GM18519 (cell line): ENCODE measurements at regions not wholly inside any gene's neighbourhood (a gene's known extent, or its start where the extent isn't known, plus 50 kb on each side); places are given as distances from the start of the nearest gene placed in this dataset.
"Not testable (repeated sequence)": the region's sequence is repeated elsewhere in the genome, so short reads cannot be mapped to it uniquely, and the experiment has no call there.

Experiments used
- ATAC-seq: cut with Tn5 transposase; IDR thresholded peaks from one replicate; pipeline ENCODE4 v1.9.1; 2021; ENCODE audit warnings: mild to moderate bottlenecking, moderate library complexity; ENCODE audit not compliant: unreplicated experiment, low FRiP score

DNA sequence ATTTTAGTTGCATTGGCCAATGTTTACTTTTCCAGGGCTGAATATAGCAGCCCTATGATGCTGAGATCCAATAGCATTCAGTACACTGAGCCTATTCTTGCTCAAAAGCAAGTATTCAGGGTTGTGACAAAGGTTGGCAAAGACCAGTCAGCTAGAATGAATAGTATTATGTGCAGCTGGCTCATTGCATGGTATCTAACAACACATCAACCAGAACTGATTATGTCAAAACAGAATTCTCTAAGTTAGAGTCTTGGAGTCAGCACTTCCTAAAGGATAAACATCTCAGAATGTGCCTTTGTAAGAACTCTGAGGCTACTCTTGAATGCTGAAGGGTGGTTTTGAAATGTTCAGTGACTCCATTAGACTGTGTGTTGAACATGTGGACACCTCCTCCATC is 774.5 kb upstream of the RGMB start:
- ATAC-seq = no peak

DNA sequence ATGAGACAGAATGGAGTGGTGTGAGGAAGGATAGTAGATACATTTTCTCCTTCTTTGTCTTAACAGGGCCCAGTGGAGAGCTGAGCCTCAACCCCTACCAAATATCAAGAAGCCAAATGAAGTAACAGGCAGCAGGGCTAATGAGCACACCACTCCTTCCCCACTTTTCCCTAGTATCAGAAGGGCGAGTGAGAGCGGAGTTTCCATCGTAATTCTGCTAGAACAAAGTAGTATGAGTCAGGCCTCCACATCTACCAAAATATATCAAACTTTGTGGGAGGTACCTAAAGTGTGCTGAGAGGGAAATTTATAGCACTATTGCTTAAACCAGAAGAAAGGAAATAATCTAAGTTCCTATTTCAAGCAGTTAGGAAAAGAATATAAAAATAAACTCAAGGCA is 769.0 kb upstream of the RGMB start:
- no peak for ATAC-seq

DNA sequence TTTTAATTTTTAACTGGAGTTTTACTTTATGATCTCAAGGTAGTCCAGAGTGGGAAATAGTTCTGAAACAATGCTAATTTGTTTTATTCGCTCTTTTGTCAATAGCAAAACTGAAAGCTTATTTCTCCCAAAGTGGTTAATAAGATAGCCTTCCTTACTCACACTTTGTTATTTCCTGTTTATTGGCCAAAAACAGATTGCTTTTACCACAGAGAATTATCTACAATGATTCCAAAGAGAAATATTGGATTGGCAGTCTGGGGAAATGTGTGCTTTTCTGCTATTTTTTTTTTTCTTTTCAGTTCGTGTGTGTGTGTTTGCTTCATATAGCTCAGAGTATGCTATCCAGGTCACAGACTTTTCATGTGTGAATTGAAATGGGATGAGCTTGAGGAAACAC is 756.7 kb upstream of the RGMB start:
- ATAC-seq = no peak

DNA sequence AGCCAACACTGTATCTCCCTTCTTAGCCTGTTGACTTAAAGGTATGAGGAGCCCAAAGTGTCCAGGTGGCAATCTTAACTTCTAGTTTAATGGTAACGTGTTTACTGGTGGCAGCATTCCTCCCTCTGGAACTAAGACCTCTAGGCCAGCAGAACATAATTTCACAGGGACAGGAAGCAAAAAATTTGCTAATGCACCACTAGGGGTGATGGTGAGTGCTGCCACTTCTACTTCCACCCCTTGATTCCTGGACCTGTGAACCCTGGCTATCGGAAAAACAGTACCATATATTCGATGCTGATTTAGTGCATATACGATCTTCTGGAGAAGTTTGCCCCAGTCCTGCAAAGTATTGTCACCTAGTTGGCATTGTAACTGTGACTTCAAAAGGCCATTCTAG is 743.2 kb upstream of the RGMB start:
- not testable (repeated sequence) for ATAC-seq

DNA sequence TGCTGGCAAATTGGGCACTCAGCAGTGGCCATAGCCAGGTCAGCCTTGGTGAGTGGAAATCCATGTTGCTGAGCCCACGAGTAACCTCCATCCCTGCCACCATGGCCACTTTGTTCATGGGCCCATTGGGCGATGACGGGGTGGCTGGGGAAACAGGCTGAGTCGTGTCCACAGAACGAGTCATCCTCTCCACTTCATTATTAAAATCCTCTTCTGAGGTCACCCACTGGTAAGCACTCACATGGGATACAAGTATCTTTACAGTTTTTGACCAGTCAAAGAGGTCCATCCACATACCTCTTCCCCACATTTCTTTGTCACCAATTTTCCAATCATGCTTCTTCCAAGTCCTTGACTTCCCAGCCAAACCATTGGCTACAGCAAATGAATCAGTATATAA is 742.4 kb upstream of the RGMB start:
- ATAC-seq = not testable (repeated sequence)

DNA sequence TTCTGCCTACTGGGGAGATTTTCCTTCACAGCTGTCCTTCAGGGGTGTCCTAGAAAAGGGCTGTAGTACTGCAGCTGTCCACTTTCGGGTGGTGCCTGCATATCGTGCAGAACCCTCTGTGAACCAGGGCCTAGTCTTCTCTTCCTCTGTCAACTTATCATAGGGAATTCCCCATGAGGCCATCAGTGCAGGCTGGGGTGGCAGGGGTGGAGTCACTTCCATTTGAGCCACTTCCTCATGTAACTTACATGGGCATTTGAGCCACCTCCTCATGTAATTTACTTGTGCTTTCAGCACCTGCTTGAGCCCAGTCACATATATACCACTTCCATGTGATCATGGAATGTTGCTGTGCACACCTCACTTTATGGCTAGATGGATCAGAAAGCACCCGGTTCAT is 742.0 kb upstream of the RGMB start:
- ATAC-seq = no peak

DNA sequence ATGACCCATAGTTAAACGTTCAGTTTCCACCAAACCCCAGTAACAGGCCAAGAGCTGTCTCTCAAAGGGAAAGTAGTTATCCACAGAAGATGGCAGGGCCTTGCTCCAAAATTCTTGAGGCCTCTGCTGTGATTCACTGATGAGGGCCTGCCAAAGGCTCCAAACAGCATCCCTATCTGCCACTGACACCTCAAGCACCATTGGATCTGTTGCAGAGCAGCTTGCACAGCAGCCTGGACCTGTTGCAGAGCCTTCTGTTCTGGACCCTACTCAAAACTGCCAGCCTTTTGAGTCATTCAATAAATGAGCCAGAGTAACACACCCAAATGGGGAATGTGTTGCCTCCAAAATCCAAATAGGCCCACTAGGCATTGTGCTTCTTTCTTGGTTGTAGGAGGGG is 741.5 kb upstream of the RGMB start:
- no peak for ATAC-seq

DNA sequence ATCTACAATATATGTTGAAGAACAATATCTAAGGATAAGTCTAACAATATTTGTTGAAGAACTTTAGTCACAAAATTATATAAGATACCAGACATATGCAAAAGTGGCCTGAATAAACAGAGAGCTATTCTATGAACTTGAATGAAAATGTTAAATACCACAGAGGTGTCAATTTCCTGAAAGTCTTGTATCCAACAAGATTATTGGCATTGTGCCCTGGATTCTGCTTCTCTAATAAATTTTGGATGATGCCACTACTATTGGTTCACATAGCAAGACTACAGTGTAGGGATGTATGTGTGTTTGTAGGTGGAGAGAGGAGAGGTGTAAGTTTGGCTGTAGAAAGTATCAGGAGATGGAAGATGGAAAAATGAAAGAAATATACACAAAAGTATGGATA is 731.8 kb upstream of the RGMB start:
- ATAC-seq = no peak

DNA sequence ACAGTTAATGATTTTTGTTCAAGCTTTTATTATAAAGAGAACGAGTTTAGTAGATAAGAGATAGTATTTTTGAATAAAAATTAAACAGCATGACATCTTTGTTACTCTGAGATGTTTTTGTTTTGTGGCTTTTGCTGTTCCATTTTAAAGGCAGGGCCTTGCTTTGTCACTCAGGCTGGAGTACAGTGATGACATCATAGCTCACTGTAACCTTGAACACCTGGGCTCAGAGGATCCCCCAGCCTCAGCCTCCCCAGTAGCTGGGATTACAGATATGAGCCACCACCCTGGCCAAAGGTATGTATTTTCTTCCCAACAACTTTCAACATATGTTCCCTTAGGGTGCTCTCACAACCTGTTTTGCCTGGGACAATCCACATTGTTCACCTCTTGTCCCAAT is 730.9 kb upstream of the RGMB start:
- no peak for ATAC-seq

DNA sequence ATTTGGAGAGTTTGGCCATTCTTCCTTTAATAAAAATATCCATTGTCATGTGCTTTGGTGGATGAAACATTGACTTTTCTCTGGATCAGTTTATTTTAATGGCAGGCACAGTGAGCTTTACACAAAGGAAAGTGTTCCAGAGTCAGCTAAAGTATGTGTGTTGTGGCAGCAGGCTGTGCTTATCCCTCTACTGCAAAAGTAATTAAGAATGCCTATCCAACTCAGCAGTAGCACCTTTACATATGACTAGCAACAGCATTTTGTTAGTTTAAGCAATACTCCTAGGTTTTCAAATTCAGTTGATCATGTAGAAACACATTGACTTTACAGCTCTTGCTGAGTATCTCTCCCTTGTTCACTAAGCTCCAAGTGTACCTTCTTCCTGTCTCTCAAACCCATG is 730.5 kb upstream of the RGMB start:
- ATAC-seq = no peak

DNA sequence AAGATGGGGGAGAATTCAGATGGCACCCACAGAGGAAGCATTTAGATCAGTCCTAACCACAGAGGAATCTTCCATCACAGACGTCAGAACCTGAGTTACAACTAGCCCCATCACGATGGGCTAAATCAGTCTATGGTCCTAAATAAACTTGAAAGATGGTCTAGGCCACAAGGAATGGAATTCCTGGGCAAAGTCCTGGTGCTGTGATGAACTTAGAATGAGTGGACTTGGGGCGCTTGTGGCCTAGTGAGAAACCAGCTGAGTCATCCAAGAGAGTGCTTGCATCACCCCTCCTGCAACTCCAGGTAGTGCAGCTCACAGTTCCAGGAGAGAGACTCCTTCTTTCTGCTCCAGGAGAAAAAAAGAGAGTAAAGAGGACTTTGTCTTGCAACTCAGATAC is 722.9 kb upstream of the RGMB start:
- ATAC-seq = no peak

DNA sequence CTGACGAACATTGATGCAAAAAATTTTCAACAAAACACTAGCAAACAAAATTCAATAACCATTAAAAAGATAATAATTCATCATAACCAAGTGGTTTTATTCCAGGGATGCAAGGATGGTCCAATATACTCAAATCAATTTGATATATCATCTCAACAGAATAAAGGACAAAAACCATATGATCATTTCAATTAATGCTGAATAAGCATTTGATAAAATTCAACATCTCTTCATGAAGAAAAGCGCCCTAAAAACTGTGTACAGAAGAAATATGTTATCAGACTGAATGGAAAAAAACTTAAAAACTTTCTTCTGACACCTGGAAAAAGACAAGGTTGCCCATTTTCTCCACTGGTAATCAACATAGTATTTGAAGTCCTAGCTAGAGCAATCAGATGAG is 720.3 kb upstream of the RGMB start:
- no peak for ATAC-seq

DNA sequence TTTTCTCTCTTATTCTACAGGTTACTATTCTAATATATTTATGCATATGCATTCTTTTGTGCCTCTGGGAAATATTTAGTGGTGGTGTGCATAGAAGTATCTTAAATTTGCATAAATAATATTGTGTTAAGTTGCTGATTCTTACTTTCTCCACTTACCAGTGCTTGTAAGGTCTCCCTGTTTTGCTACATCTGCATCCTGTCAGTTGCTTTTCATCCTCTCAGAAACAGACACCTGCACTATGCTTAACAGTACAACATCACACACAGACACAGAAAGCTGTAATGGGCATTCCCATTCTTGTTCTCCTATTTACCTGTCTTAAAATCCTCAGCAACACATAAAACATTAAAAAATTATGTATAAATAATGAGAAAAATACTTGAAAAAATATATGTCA is 713.3 kb upstream of the RGMB start:
- ATAC-seq = no peak

DNA sequence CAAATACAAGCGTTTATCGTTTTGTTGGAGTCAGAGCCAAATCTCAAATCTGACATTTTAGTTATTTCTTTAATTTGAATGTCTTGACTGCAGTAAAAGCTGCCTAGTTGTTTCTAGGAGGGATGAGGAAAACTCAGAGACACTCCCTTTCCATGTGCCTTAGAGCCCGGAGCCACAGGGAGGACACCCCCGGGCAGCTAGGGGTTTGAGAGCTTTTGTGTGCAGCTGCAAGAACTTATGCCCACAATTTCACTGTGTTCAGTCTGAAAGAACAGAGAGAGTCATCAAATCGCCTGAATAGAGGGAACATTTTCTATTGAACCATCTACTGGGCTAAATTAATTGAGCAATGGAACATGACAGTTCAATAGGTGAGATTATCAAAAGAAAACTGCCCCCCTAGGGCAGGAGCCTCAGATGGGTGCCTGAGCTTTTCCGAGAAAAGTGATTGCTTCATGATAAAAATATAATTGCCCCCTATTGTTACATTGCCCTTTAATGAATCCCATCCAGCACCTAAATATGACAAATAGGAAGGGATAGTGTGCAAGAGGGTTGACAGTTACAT is 709.3 kb upstream of the RGMB start:
- no peak for ATAC-seq

DNA sequence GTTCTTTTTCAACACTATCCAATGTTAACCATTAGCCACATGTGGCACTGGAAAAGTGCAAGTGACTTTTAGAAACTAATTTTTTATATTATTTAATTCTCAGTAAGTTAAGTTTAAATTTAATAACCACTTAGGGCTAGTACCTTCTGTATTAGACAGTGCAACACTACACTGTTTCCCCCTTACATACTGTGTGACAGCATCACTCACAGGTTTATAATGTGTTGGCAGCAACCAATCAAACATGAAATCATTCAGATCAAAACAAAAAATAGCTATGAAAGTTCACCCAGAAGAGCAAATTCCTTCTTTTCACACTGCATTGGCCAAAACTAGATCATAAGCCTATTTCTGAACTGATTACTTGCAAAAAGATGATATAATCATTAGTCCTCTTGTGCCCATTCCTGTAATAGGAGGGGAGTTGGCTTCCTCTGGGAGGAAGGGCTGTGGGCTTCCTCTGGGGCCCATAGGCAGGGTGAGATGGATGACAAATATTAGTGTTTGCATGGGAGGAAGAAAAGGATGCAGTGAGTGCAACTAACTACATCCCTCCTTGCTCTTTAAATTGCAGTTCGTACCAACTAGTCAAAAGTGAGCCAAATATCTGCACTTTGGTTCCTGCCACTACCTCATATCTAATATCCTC is 708.1 kb upstream of the RGMB start:
- no peak for ATAC-seq

DNA sequence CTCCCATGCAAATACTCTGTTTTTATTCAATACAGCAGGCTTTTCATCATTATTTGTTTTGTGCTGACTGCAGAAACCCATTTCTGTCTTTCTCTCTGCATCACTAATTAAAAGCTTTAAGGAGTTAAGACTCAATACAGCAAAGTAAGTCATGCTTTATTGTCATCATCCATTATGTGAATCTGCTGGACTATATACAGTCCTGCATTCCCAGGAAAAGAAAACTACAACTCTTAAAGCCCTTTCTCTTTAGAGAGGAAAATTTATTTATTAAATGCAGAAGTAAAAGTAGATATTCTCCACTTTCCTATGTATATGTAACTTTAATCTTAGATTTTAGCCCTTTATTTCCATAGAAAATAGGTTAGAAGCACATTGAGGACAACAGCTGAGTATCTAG is 706.6 kb upstream of the RGMB start:
- ATAC-seq = no peak

DNA sequence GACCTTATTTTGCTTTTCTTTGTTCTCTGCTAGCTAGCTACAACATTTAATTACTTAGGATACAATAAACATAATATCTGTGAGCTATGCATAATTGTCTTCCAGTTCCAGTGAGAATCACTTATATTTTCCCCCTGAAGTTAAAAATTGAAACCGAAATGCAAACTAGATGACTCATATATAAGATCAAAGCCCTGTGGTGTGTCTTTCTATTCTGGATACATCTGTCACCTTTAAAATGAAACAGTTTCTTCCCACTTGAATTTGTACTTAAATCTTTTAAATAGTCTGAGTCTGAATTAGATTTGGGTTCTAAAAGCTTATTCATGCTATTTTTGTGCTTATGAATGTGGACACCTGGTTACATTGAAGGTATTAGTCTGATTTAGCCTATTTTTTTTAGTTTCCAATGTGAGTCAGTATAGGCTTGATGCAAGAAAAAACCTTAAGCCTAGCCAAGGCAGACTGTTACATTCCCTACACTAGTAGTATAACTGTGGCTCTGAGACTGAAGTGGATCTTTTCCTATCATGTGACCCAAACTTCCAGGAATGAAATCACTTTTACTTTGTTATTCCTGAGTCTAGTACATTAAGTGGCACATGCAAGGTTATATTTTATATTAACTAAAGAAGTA is 703.5 kb upstream of the RGMB start:
- peak; percentile 79 for ATAC-seq

DNA sequence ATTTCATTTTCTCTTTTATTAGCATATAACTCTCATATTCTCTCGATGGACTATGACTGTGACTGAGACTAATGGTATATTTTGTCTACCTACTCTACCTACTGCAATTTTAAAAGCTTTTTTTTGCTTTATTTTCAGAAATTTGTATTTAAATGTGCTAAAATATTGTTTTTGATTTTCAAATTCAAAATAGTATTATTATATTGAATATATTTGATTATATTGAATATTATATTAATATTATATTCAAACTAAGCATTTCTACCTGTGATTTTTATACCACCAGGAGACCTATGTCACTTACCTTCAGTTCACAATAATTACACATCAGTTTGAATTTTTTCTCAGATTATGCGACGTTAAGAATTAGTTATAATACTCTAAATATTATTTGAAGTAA is 700.5 kb upstream of the RGMB start:
- ATAC-seq = no peak

DNA sequence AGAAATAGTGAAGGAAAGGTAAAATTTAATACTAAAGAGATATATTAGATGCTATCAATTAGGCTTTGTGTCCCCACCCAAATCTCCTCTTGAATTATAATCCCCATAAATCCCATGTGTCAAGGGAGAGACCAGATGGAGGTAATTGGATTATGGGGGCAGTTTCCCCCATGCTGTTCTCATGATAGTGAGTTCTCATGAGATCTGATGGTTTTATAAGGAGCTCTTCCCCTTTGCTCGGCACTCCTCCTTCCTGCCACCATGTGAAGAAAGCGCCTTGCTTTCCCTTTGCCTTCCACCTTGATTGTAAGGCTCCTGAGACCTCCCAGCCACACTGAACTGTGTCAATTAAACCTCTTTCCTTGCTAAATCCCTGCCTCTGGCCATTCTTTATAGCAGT is 697.0 kb upstream of the RGMB start:
- no peak for ATAC-seq

DNA sequence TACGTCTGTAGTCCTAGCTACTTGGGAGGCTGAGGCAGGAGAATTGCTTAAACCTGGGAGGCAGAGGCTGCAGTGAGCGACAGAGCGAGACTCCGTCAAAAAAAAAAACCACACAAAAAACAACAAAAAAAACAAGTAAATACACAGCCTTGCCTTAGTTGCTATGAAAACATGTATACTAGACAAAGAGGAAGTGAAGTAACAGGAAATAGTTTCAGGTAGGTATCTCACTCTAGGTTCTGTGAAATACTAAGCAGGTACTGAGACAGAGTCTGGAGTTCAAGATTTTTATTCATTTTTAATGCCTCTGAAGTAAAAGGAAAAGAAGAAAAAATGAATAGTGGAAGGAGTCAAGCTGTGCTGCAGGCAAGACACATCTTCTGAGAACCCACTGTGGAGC is 687.9 kb upstream of the RGMB start:
- ATAC-seq = no peak

DNA sequence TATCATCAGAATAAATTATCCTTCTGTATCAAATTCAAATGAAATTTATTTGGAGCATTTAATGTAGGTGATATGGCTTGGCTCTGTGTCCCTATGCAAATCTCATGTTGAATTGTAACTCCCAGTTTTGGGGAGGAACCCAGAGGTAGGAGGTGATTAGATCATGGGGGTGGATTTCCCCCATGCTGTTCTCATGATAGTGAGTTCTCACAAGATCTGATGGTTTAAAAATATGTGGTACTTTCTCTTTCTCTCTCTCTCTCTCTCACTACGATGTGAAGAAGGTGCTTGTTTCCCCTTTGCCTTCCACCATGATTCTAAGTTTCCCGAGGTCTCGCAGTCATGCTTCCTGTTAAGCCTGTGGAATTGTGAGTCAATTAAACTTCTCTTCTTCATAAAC is 678.4 kb upstream of the RGMB start:
- ATAC-seq = peak; percentile 44

DNA sequence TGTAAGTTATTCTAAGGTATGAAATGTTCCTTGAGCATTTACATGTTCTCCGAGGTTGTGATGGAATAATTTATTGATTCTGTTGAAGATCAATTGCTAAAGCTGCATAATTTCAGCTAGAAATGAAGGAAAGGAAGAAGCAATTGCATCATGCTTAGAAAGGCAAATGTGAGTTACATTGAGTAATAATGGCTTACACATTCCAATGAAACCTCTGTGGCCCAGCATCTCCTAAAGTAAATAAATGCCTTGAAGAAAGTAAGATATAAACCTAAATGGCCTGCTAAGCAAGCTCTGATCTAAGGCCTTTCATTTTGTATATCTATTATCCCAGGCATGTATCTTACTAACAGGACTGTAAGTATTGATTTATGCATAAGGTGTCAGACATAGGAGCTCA is 677.3 kb upstream of the RGMB start:
- no peak for ATAC-seq
